AG04449 (cell line): ENCODE measurements at regions not wholly inside any gene's neighbourhood (a gene's known extent, or its start where the extent isn't known, plus 50 kb on each side); places are given as distances from the start of the nearest gene placed in this dataset.

ENCODE experiments used
- CTCF ChIA-PET: fragments of 350-600 bp; formaldehyde crosslinking; extraction: SDS; loops from one replicate; lab custom pipeline; 2021; ENCODE audit warnings: antibody characterized with exemption; lab: Yijun Ruan, JAX
- POLR2A ChIA-PET: fragments of 400-600, 350-600 bp; formaldehyde crosslinking; extraction: SDS; loops from one replicate; lab custom pipeline; 2020; ENCODE audit warnings: antibody characterized with exemption, inconsistent platforms; lab: Yijun Ruan, JAX
- DNase-seq: peaks from one replicate; pipeline ENCODE4 v3.0.0-alpha.2; 2010; ENCODE audit warnings: low read depth, low spot score
- H3K4me3 ChIP-seq: 2 replicates; pipeline ENCODE4 v1.5.1; 2011; ENCODE audit warnings: low read depth, mild to moderate bottlenecking, control low read depth, low read length
- CTCF ChIP-seq: IDR thresholded peaks from one replicate; pipeline ENCODE4 v1.5.1; 2011; ENCODE audit warnings: mild to moderate bottlenecking, moderate library complexity, low read length, control low read depth, inconsistent platforms; ENCODE audit not compliant: insufficient read depth; ENCODE audit errors: missing control alignments

GRCh38 chr5:103463261-103463660, 99.3 kb downstream of the NUDT12 start:
- ChIA-PET POLR2A (no interaction called here), CTCF (interaction anchor here (1.1 to 2.8 kb wide), 2 partner anchors 10 to 12 kb away, joined by 3 to 18 read pairs; no protein-coding TSS in a partner anchor)
- no peak for TF ChIP-seq CTCF
- no peak overlapping the region for H3K4me3 ChIP-seq
- no peak for DNase-seq

DNA sequence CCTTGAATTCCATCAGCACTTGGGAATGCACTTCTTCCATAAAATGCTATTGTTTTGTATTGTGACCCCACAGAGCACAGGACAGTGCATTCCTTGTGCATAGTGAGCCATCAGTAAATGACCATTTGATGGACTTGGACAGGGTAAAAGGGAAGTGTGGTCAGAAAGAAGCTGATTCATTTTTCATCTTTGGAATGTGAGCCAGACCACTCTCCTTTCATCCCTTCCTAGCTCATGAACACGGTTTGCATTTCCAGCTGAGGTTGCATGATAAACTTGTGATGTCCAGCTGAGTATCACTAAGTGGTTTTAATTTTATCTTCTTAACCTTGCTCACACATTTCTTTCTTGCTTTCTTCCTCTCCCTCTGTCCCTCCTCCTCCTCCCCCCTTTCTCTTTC, 101.3 kb downstream of the NUDT12 start:
- POLR2A ChIA-PET, result interaction anchor here (0.7 to 0.9 kb wide), 3 partner anchors 9 to 202 kb away, joined by 4 to 7 read pairs (median 4); no protein-coding TSS in a partner anchor
- no peak overlapping the region for H3K4me3 ChIP-seq
- CTCF ChIA-PET, result interaction anchor here (1.0 kb wide), 1 partner anchor 228 kb away, joined by 3 read pairs; no protein-coding TSS in a partner anchor
- TF ChIP-seq CTCF, result no peak
- DNase-seq, result no peak

DNA sequence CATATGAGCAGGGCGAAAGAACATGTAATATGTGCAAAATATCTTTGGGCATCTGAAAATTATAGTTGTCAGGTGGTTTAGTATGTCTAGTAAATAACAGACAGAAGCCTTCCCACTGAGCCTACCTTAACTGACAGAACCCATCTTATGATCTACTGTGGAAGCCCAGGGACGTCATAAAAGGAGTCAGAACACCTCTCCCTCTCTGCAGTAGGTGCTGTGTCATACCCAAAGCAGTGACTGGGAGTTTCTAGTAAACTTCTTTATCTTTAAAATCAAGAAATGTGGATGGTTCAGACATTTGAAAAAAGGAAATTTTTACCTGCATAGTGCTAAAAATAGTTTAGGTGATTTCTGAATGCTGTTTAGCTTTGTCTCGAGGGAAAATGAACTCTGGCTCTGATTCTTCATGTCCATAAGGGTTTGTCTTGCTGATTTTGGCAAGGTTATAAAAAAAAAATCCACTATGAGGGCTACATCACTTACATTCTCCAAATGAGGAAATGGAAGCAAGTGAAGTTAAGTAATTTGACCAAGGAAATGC, 104.0 kb downstream of the NUDT12 start:
- no peak for TF ChIP-seq CTCF
- DNase-seq, result no peak
- CTCF ChIA-PET, result interaction anchor here (1.0 to 2.1 kb wide), 2 partner anchors 199 to 226 kb away, joined by 3 to 6 read pairs; partner anchors contain the start of gene MACIR
- no peak overlapping the region for H3K4me3 ChIP-seq
- POLR2A ChIA-PET, result no interaction called here

DNA sequence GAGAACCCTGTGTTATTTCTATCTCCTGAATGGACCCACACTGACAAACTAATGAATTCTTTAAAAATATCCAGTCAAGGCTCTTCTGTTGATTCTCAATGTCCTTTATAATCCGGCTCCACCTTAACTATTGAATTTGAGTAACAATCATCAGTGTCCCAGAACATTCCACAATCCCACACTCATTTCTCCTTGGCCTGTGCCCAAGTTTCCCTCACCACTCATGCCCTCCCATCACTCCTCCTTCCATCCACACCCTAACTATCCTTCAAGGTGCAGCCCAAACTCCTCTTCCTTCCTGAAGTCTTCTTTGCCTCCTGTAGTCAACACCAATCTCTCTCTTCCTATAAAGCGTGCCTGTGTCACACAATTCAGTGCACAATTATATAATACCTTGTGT, 106.1 kb downstream of the NUDT12 start:
- no peak for DNase-seq
- no peak overlapping the region for H3K4me3 ChIP-seq
- TF ChIP-seq CTCF, result no peak
- POLR2A ChIA-PET, result no interaction called here
- CTCF ChIA-PET, result interaction anchor here (1.7 kb wide), 1 partner anchor 19 kb away, joined by 4 read pairs; no protein-coding TSS in a partner anchor

GRCh38 chr5:103455796-103456195, 106.8 kb downstream of the NUDT12 start:
- no peak for DNase-seq
- TF ChIP-seq CTCF, result no peak
- ChIA-PET POLR2A (no interaction called here), CTCF (interaction anchor here (1.7 kb wide), 1 partner anchor 19 kb away, joined by 4 read pairs; no protein-coding TSS in a partner anchor)
- no peak overlapping the region for H3K4me3 ChIP-seq

DNA sequence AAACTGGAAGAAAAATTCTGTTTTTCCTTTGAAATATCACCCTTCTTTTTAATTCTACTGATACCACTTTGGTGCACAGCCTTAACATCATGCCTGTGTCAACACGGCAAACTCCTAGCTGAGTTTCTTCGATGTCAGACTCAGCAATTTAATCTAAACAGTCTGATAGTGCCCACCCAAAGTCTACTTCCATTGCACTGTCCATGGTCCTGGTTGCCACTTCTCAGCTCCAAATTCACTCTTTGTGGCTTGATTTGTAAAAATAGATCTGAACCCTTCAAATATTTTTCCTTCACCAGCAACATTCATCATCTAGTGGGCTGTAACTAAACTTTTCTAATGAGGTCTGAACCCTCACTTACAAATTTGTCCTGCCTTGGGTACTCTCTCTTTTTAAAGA, 107.8 kb downstream of the NUDT12 start:
- DNase-seq, result no peak
- CTCF ChIA-PET, result interaction anchor here (0.9 to 1.7 kb wide), 3 partner anchors 17 to 42 kb away, joined by 3 to 4 read pairs (median 4); no protein-coding TSS in a partner anchor
- no peak for TF ChIP-seq CTCF
- H3K4me3 ChIP-seq, result no peak overlapping the region
- POLR2A ChIA-PET, result no interaction called here
